GM18505 (cell line): ENCODE measurements at regions not wholly inside any gene's neighbourhood (a gene's known extent, or its start where the extent isn't known, plus 50 kb on each side); places are given as distances from the start of the nearest gene placed in this dataset.

Source experiments
- ATAC-seq: cut with Tn5 transposase; IDR thresholded peaks from one replicate; pipeline ENCODE4 v1.9.1; 2021; ENCODE audit not compliant: unreplicated experiment
- POLR2A ChIP-seq: IDR thresholded peaks from 4 replicates; pipeline ENCODE4 v1.6.1; 2011; ENCODE audit warnings: borderline replicate concordance; ENCODE audit not compliant: insufficient read depth, insufficient read length; ENCODE audit errors: extremely low read depth

DNA sequence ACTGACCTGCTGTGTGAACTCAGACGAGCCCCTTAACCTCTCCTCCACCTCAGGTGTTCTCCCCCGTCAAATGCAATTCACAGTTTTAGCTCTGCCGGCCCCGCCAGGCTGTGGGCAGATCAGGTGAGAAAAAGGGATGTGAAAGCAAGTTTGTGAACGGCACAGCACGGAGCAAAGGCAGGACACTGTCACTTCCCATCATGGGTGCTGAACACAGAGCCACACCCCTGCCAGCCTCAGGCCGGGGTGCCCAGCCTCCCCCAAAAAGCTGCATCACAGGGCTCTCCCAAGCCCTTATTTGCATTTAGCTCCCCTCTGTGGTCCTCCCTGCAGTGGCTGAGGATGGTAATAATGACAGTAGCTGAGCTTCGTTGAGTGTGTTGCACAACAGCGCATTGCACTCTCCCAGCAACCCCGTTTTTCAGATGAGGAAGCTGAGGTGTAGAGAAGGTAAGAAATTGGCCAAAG is 88.8 kb upstream of the TNRC6C start:
- peak; percentile 84 for ATAC-seq
- no peak for TF ChIP-seq POLR2A

DNA sequence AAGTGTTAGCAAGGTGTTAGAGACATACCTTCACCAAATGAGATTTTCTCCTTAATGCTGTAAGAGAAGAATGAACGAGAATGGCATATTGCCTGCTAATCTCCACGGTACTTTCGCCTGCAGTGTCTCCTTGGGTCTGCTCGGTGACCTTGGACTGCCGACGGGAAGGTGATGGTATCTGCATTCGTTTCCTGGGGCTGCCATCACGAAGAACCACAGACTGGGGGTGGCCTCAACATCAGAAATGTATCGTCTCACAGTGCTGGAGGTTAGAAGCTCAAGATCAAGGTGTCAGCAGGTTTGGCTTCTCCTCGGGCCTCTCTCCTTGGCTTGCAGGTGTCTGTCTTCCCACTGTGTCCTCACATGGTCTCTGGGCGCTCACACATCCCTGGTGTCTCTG is 86.3 kb upstream of the TNRC6C start:
- TF ChIP-seq POLR2A = no peak
- ATAC-seq = no peak

GRCh38 chr17:77872714-77873499 is 85.6 kb upstream of the TNRC6C start:
- ATAC-seq = no peak
- TF ChIP-seq POLR2A = no peak

DNA sequence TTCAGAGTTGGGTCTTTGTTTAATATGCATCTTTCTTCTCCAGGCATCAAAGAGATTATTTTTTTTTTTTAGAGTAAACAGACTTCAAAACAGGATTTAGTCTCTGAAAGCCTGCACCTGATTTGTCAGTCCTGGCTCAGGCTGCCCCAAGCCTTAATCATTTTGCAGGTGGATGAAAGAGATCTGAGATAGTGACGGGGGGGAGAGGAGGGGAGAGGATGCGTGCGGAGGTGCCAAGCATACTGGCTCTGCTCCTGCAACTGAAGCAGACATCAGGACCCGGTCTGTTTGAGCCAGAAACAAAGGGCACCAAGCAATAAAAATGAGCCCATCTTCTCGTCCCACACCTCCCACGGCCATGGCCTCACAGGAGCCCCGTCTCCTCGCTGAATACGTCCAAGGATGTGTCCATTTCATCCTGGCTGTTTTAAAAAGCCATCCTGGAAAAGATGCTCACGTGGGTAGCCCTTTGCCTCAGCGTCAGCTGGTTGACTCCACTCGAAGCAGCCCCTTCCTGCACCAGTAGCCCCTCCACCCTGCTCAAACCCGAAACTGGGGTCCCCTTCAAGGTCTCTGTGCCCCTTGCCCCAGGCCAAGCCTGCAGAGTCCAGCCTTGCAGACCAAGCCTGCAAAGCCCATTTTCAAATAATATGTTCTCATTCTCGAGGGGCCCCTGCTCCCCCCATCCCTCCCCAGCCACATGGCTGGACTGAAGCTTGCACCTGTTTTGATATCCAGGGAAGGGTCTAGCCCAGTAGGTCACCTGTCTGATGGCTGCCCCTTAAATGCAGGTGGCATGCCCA is 84.8 kb upstream of the TNRC6C start:
- no peak for ATAC-seq
- TF ChIP-seq POLR2A = no peak

DNA sequence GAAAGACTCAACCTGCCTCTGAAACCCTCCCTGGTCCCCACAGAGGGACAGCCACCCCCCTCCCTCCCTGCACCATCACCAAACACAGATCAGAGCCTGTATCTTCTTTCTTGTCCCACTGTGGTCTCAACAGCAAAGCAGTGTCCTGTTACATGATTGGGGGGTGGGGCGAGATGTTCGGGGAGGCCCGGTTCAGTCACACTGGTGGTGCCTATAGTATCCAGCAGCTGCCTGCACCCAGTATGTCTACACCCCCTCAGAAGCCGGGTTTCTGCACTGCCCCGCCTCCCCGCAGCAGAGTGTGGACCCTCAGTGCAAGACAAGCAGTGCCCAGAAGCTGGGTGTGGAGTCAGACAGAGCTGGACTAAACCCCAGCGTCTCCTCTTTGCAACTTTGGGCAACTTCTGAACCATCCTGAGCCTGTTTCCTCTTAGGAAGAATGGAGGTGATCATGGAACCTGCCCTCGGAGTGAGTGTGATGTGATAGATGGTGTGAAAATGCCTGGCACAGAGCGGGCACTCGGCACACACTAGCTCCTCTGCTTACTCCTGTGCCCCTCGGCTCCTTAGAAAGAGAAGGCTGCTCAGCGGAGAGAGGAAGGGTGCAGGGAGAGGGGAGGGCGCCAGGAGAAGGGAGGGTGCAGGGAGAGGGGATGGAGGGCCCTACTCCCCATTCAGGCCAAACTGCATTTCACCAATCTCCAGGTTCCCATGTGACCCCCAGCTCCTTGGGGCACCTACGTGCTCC is 84.0 kb upstream of the TNRC6C start:
- no peak for TF ChIP-seq POLR2A
- no peak for ATAC-seq

DNA sequence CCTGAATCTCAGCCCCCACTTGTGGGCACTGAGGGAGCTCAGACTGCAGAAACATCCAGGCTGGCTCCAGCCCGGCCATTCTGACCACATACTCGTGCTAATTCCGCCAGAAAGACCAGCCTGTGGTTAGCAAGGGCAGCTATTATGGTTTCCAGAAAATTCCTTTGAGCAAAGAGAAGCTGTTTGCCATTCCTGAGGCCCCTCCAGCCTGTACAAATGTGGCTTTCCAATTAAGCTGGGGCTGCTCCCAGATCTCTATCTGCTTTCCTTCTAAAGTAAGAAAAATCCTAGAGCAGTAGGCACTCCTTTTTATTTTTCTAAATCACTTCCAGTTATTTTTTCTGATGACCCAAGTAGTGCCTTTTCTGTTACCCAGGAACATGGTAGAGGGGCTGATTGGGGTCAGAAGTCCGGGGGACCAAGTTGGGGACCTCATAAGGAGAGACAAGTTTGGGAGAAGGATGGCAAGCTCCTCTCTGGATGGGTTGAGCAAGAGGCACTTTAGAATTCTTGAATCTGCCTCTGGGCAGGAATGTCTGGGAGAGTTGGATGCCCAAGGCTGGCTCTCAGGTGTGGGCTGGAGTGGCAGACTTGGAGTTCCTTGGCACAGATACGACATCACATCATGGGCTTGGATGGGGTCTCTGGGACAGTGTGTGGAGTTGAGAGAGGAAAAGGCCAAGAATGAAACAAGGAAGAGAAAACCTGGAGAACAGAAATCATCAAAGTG is 83.3 kb upstream of the TNRC6C start:
- ATAC-seq = no peak
- TF ChIP-seq POLR2A = no peak

DNA sequence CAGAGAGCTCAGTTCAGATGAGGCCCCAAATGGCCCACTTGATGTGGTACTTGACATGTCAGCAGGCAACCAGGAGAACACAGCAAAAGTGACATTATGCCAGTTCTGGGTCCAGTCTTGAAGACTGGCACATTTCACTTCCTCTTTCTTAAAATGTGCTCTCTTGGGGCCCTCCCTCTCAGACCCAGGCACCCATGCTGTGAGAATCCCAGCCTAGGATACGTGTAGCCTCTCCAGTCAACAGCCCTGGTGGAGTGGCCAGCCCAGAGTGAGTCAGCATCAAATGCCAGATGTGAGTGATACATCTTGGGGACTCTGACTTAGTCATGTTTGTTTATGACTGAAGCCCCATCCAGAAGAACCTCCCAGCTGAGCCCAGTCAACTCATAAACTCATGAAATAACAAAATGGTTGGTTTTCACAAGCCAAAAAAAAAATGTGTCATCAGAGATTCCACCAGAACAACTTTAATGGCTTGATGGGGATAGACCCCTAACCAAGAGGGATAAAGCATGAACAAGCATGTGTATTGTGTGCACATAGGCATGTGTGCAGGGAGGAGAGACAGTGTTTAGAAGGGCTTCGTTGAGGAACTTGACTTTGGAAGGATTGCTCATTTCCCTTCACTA is 82.5 kb upstream of the TNRC6C start:
- ATAC-seq = no peak
- TF ChIP-seq POLR2A = no peak

DNA sequence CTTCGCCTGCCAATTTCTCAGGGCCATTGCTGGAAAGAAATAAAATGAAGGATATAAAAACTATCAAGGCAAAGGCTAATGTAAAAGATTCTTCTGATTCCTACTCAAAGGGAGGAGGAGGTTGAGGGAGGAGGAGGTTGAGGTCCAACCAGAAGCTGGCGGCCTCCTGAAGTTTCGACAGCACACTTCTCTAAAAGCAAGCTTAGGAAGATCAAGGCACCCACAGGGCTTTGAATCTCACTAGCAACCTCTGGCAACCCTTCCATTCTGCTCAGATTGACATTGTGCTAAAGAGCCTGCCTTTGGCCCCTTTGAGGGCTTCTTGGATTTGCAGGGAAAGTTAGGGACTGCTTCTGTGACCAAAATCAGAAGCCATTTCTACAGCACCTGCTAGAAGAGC is 81.5 kb upstream of the TNRC6C start:
- no peak for ATAC-seq
- TF ChIP-seq POLR2A = no peak

GRCh38 chr17:77877646-77878355 is 80.7 kb upstream of the TNRC6C start:
- no peak for TF ChIP-seq POLR2A
- ATAC-seq = no peak

DNA sequence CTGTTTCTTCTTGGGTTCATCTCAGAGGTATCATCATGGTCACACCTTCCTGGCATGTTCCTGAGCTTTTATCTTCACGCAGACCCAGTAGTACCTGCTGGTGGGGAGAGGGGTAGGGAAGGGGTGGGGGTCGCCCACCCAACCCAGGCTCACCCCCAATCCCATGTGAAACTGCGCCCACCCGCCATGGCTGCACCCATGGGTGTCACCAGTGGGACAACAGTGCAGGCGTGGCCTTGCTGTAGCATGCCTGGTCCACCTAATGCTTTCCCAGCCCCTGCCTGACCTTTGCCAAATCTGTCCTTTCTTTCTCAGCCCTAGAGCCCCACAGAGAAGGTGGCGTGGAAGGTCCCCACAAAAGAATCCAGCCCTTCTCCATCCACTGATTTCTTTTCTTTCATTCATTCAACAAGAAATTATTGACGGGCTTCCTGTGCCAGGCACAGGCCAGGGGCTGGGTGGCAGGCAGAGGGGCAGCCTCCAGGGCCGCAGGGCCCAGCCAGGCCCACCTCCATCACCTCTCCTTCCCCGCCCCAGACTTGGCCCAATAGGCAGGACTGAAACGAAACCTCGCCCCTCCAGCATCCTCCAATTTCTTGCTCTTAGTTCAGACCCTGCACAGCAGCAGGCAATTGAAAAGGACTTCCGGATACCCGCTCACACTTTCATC is 79.1 kb upstream of the TNRC6C start:
- no peak for TF ChIP-seq POLR2A
- no peak for ATAC-seq

GRCh38 chr17:77879896-77880280 is 78.6 kb upstream of the TNRC6C start:
- TF ChIP-seq POLR2A = no peak
- no peak for ATAC-seq
